ENCODE measurements at regions not wholly inside any gene's neighbourhood (a gene's known extent, or its start where the extent isn't known, plus 50 kb on each side); places are given as distances from the start of the nearest gene placed in this dataset.

GRCh38 chr18:64264171-64264570 lies 115.3 kb upstream of the LINC00305 start:
- H3K27ac ChIP-seq (ENCODE audit: control insufficient read depth, insufficient read depth, low read length), result no peak overlapping the region
- FAIRE-seq (no peak), DNase-seq (ENCODE audit: low read depth, low spot score) (no peak)
- no peak overlapping the region for H3K9ac ChIP-seq (ENCODE audit: control insufficient read depth, extremely low read depth, insufficient read depth, low read length)
- H3K9me1 ChIP-seq (ENCODE audit: control insufficient read depth, extremely low read depth, insufficient read depth, low read length), result no peaks in the 10 kb centered on the region
- no peaks in the 10 kb centered on the region for H3K79me2 ChIP-seq (ENCODE audit: control insufficient read depth, insufficient read depth, low read length)
- no peaks in the 10 kb centered on the region for H3K27me3 ChIP-seq (ENCODE audit: control insufficient read depth, extremely low read depth, insufficient read depth, low read length)
- no peaks in the 10 kb centered on the region for H3K4me1 ChIP-seq (ENCODE audit: control insufficient read depth, extremely low read depth, insufficient read depth, low read length)
- TF ChIP-seq EZH2 (IDR thresholded peaks at IDR 0.05; ENCODE audit: low read length) (no peak), CTCF (optimal IDR thresholded peaks at IDR 0.05 in 1 of 3, IDR thresholded peaks at IDR 0.05 in 1 of 3, conservative IDR thresholded peaks at IDR 0.05 in 1 of 3; ENCODE audit: extremely low read depth in 1 of 3, insufficient read depth in 2 of 3, low read length in 3 of 3) (no peak)
- dilution Hi-C loops (cut with MboI; ENCODE audit: extremely low pct_ligation_motif_present, low sequenced_read_pairs), result no loop called here
- H2AFZ ChIP-seq (ENCODE audit: control insufficient read depth, low read length), result no peak overlapping the region
- no peaks in the 10 kb centered on the region for H3K9me3 ChIP-seq (ENCODE audit: control insufficient read depth, low read depth, low read length)
- no peaks in the 10 kb centered on the region for H3K36me3 ChIP-seq (ENCODE audit: control insufficient read depth in 2 of 2, extremely low read depth in 1 of 2, insufficient read depth in 2 of 2, low read length in 2 of 2)
- H3K4me3 ChIP-seq (ENCODE audit: control insufficient read depth in 2 of 3, extremely low read depth in 1 of 3, insufficient read depth in 2 of 3, low read depth in 1 of 3, low read length in 3 of 3), result no peak overlapping the region
- H4K20me1 ChIP-seq (ENCODE audit: control insufficient read depth, extremely low read depth, insufficient read depth, low read length), result no peaks in the 10 kb centered on the region
- H3K4me2 ChIP-seq (ENCODE audit: control insufficient read depth, extremely low read depth, insufficient read depth, low read depth, low read length), result no peak overlapping the region

- no peak for TF ChIP-seq CTCF (optimal IDR thresholded peaks at IDR 0.05 in 1 of 3, IDR thresholded peaks at IDR 0.05 in 1 of 3, conservative IDR thresholded peaks at IDR 0.05 in 1 of 3; ENCODE audit: extremely low read depth in 1 of 3, insufficient read depth in 2 of 3, low read length in 3 of 3)
- no peak for TF ChIP-seq EZH2 (IDR thresholded peaks at IDR 0.05; ENCODE audit: low read length)
- Histone ChIP-seq H3K27me3 (ENCODE audit: control insufficient read depth, extremely low read depth, insufficient read depth, low read length) (no peaks in the 10 kb centered on the region), H2AFZ (ENCODE audit: control insufficient read depth, low read length) (no peak overlapping the region), H3K36me3 (ENCODE audit: control insufficient read depth in 2 of 2, extremely low read depth in 1 of 2, insufficient read depth in 2 of 2, low read length in 2 of 2) (no peaks in the 10 kb centered on the region), H3K4me2 (ENCODE audit: control insufficient read depth, extremely low read depth, insufficient read depth, low read depth, low read length) (no peak overlapping the region), H4K20me1 (ENCODE audit: control insufficient read depth, extremely low read depth, insufficient read depth, low read length) (no peaks in the 10 kb centered on the region), H3K9ac (ENCODE audit: control insufficient read depth, extremely low read depth, insufficient read depth, low read length) (no peak overlapping the region), H3K4me3 (ENCODE audit: control insufficient read depth in 2 of 3, extremely low read depth in 1 of 3, insufficient read depth in 2 of 3, low read depth in 1 of 3, low read length in 3 of 3) (no peak overlapping the region), H3K27ac (ENCODE audit: control insufficient read depth, insufficient read depth, low read length) (no peak overlapping the region), H3K4me1 (ENCODE audit: control insufficient read depth, extremely low read depth, insufficient read depth, low read length) (no peaks in the 10 kb centered on the region), H3K79me2 (ENCODE audit: control insufficient read depth, insufficient read depth, low read length) (no peaks in the 10 kb centered on the region), H3K9me1 (ENCODE audit: control insufficient read depth, extremely low read depth, insufficient read depth, low read length) (no peaks in the 10 kb centered on the region), H3K9me3 (ENCODE audit: control insufficient read depth, low read depth, low read length) (no peaks in the 10 kb centered on the region)
- FAIRE-seq, result no peak
- dilution Hi-C loops (cut with MboI; ENCODE audit: extremely low pct_ligation_motif_present, low sequenced_read_pairs), result no loop called here
- no peak for DNase-seq (ENCODE audit: low read depth, low spot score)
Measured at GRCh38 chr18:64260810-64261209, 111.9 kb upstream of the LINC00305 start.

All from keratinocyte (primary cell).